HEK293 (cell line): ENCODE measurements at regions not wholly inside any gene's neighbourhood (a gene's known extent, or its start where the extent isn't known, plus 50 kb on each side); places are given as distances from the start of the nearest gene placed in this dataset.

Experiments used
- CTCF ChIA-PET: fragments of 350-600 bp; formaldehyde crosslinking; extraction: SDS; loops from one replicate; lab custom pipeline; 2021; ENCODE audit warnings: antibody characterized with exemption; lab: Yijun Ruan, JAX
- POLR2A ChIA-PET: fragments of 300-600 bp; formaldehyde crosslinking; extraction: SDS; loops from one replicate; lab custom pipeline; 2020; ENCODE audit warnings: antibody characterized with exemption, inconsistent platforms; lab: Yijun Ruan, JAX
- H3K27ac ChIP-seq: fragments of 200-500 bp; sonication (Bioruptor generic); 2 replicates; pipeline ENCODE4 v1.5.1; 2014; ENCODE audit warnings: low read depth, low read length, control low read depth, inconsistent platforms; ENCODE audit errors: extremely low read depth
- H3K36me3 ChIP-seq, 2 experiments: fragments of 200-500 bp in 1 of 2; sonication (Bioruptor generic) in 1 of 2; 1 replicate in 1 of 2; 2 replicates in 1 of 2; pipeline ENCODE4 v1.5.1; 2014 to 2017; ENCODE audit warnings: inconsistent platforms in 2 of 2, low read length in 2 of 2; ENCODE audit not compliant: control insufficient read depth in 2 of 2, insufficient read depth in 1 of 2
- H3K4me1 ChIP-seq: fragments of 200-500 bp; sonication (Bioruptor generic); 2 replicates; pipeline ENCODE4 v1.5.1; 2014; ENCODE audit warnings: mild to moderate bottlenecking, low read length, inconsistent platforms; ENCODE audit not compliant: control insufficient read depth, insufficient read depth
- H3K4me3 ChIP-seq: 2 replicates; pipeline ENCODE4 v1.5.1; 2011; ENCODE audit warnings: low read depth, mild to moderate bottlenecking, control low read depth, low read length, moderate library complexity
- H3K9me3 ChIP-seq: fragments of 200-500 bp; sonication (Bioruptor generic); 2 replicates; pipeline ENCODE4 v1.5.1; 2014; ENCODE audit warnings: low read depth, low read length, inconsistent platforms; ENCODE audit not compliant: control insufficient read depth, insufficient read depth
- EGR2 ChIP-seq: fragments of 450-650 bp; formaldehyde crosslinking; IDR thresholded peaks from 2 replicates; pipeline ENCODE4 v1.5.1; 2016; ENCODE audit warnings: low read depth, missing biosample characterization, missing genetic modification characterization
- GLI2 ChIP-seq: fragments of 450-650 bp; formaldehyde crosslinking; IDR thresholded peaks from 2 replicates; pipeline ENCODE4; 2017; ENCODE audit warnings: missing biosample characterization, missing genetic modification characterization, low read depth, borderline replicate concordance
- GLIS1 ChIP-seq: fragments of 450-650 bp; formaldehyde crosslinking; IDR thresholded peaks from 2 replicates; pipeline ENCODE4 v1.5.1; 2016; ENCODE audit warnings: missing biosample characterization, missing genetic modification characterization
- IKZF3 ChIP-seq: fragments of 450-650 bp; IDR thresholded peaks from 2 replicates; pipeline ENCODE4 v1.5.0; 2018; ENCODE audit warnings: missing biosample characterization, mild to moderate bottlenecking, missing genetic modification characterization, moderate library complexity
- PRDM2 ChIP-seq: fragments of 450-650 bp; formaldehyde crosslinking; IDR thresholded peaks from 2 replicates; pipeline ENCODE4 v1.5.1; 2016; ENCODE audit warnings: missing biosample characterization, missing genetic modification characterization, borderline replicate concordance
- RBAK ChIP-seq: fragments of 450-650 bp; formaldehyde crosslinking; IDR thresholded peaks from 2 replicates; pipeline ENCODE4 v1.5.1; 2016; ENCODE audit warnings: missing biosample characterization, missing genetic modification characterization
- ZFP3 ChIP-seq: fragments of 450-650 bp; formaldehyde crosslinking; IDR thresholded peaks from 2 replicates; pipeline ENCODE4 v1.5.1; 2016; ENCODE audit warnings: low read depth, missing biosample characterization, missing genetic modification characterization
- ZNF174 ChIP-seq: fragments of 450-650 bp; formaldehyde crosslinking; IDR thresholded peaks from 2 replicates; pipeline ENCODE4 v1.5.0; 2017; ENCODE audit warnings: missing biosample characterization, mild to moderate bottlenecking, missing genetic modification characterization
- ZNF23 ChIP-seq: fragments of 450-650 bp; formaldehyde crosslinking; IDR thresholded peaks from 2 replicates; pipeline ENCODE4 v1.5.1; 2016; ENCODE audit warnings: missing biosample characterization, missing genetic modification characterization, borderline replicate concordance
- ZNF280C ChIP-seq: fragments of 450-650 bp; formaldehyde crosslinking; IDR thresholded peaks from 2 replicates; pipeline ENCODE4 v1.5.1; 2016; ENCODE audit warnings: missing biosample characterization, missing genetic modification characterization
- ZNF341 ChIP-seq: fragments of 450-650 bp; formaldehyde crosslinking; IDR thresholded peaks from 2 replicates; pipeline ENCODE4; 2016; ENCODE audit warnings: low read depth, missing biosample characterization, missing genetic modification characterization
- ZNF394 ChIP-seq: fragments of 450-650 bp; formaldehyde crosslinking; IDR thresholded peaks from 2 replicates; pipeline ENCODE4 v1.5.1; 2016; ENCODE audit warnings: missing biosample characterization, missing genetic modification characterization, mild to moderate bottlenecking, moderate library complexity, borderline replicate concordance
- ZNF501 ChIP-seq: fragments of 450-650 bp; formaldehyde crosslinking; IDR thresholded peaks from 2 replicates; pipeline ENCODE4 v1.5.1; 2016; ENCODE audit warnings: missing biosample characterization, missing genetic modification characterization
- ZNF518A ChIP-seq: fragments of 450-650 bp; formaldehyde crosslinking; conservative IDR thresholded peaks from 2 replicates; pipeline ENCODE4 v1.5.1; 2016; ENCODE audit warnings: low read depth, missing biosample characterization, missing genetic modification characterization
- ZNF629 ChIP-seq: fragments of 450-650 bp; formaldehyde crosslinking; IDR thresholded peaks from 2 replicates; pipeline ENCODE4 v1.5.1; 2017; ENCODE audit warnings: missing biosample characterization, missing genetic modification characterization
- ZNF785 ChIP-seq: fragments of 450-650 bp; formaldehyde crosslinking; IDR thresholded peaks from 2 replicates; pipeline ENCODE4 v1.5.1; 2016; ENCODE audit warnings: missing biosample characterization, missing genetic modification characterization
- ZNF791 ChIP-seq: fragments of 450-650 bp; formaldehyde crosslinking; IDR thresholded peaks from 2 replicates; pipeline ENCODE4 v1.5.1; 2016; ENCODE audit warnings: missing biosample characterization, missing genetic modification characterization
- ZSCAN5A ChIP-seq: fragments of 450-650 bp; formaldehyde crosslinking; IDR thresholded peaks from 2 replicates; pipeline ENCODE4 v1.5.1; 2016; ENCODE audit warnings: missing biosample characterization, missing genetic modification characterization

- no peak for TF ChIP-seq ZNF518A (tag by site-specific recombination)
- TF ChIP-seq ZFP3, result no peak
These were observed 434.4 kb downstream of the PTPRU start (continued) for GRCh38 chr1:29670752-29671151.

- Histone ChIP-seq H3K9me3 (no peaks in the 10 kb centered on the region), H3K4me3 (no peak overlapping the region), H3K36me3 (no peaks in the 10 kb centered on the region), H3K4me1 (no peaks in the 10 kb centered on the region), H3K27ac (no peak overlapping the region)
- POLR2A ChIA-PET, result no interaction called here
- TF ChIP-seq ZNF23 (tag by site-specific recombination) (no peak), GLIS1 (tag by site-specific recombination) (peak; percentile 28; the same call in 1 of the 2 replicates), RBAK (tag by site-specific recombination) (peak; percentile 91)
- CTCF ChIA-PET, result no interaction called here
These were observed 433.6 kb downstream of the PTPRU start for GRCh38 chr1:29669912-29670311.

- Histone ChIP-seq H3K4me3 (no peak overlapping the region), H3K27ac (no peak overlapping the region), H3K4me1 (no peaks in the 10 kb centered on the region), H3K36me3 (no peaks in the 10 kb centered on the region), H3K9me3 (no peaks in the 10 kb centered on the region)
- ChIA-PET POLR2A (no interaction called here), CTCF (interaction anchor here (0.6 kb wide), 1 partner anchor 593 kb away, joined by 3 read pairs; no protein-coding TSS in a partner anchor)
- TF ChIP-seq ZNF501 (tag by site-specific recombination) (no peak), ZNF341 (tag by site-specific recombination) (no peak), IKZF3 (tag by site-specific recombination) (no peak), ZNF394 (tag by site-specific recombination) (no peak), EGR2 (no peak), GLI2 (tag by site-specific recombination) (no peak), ZSCAN5A (tag by site-specific recombination) (no peak), ZNF785 (tag by site-specific recombination) (no peak), PRDM2 (tag by site-specific recombination) (no peak), ZNF629 (tag by site-specific recombination) (no peak), ZNF280C (tag by site-specific recombination) (no peak), ZNF174 (tag by site-specific recombination) (no peak), ZNF791 (tag by site-specific recombination) (no peak)
These were observed 433.0 kb downstream of the PTPRU start for GRCh38 chr1:29669158-29669871.
